IMR-90 (cell line): ENCODE measurements at regions not wholly inside any gene's neighbourhood (a gene's known extent, or its start where the extent isn't known, plus 50 kb on each side); places are given as distances from the start of the nearest gene placed in this dataset.

Experiments used
- ATAC-seq: fragments of 200-7000 bp; cut with Tn5 transposase; 2 replicates; pipeline ENCODE4 v1.9.1; 2020; ENCODE audit warnings: low read depth, mild to moderate bottlenecking, moderate library complexity
- BruUV-seq: library from RNA; stranded (reverse); fragments of 400-500 nt; replicated peaks from 2 replicates; lab custom pipeline; 2021; lab: Mats Ljungman, UMichigan
- CTCF ChIA-PET: fragments of 300-600 bp; formaldehyde crosslinking; extraction: SDS; loops from one replicate; lab custom pipeline; 2021; ENCODE audit warnings: antibody characterized with exemption; lab: Yijun Ruan, JAX
- POLR2A ChIA-PET: fragments of 300-600 bp; sonication (Branson Sonifier 250); formaldehyde crosslinking; loops from one replicate; lab custom pipeline; 2022; ENCODE audit warnings: antibody characterized with exemption; ENCODE audit not compliant: unreplicated experiment; lab: Charles Lee
- DNase-seq: peaks from one replicate; pipeline ENCODE4 v3.0.0; 2013
- H2AFZ ChIP-seq: replicated peaks from 2 replicates; pipeline ENCODE3; 2013; ENCODE audit warnings: low read length, mild to moderate bottlenecking; ENCODE audit not compliant: poor library complexity
- H2AK5ac ChIP-seq: 2 replicates; pipeline ENCODE4 v1.6.1; 2013; ENCODE audit warnings: low read depth, low read length, inconsistent platforms
- H2AK9ac ChIP-seq: replicated peaks from 2 replicates; pipeline ENCODE3; 2013; ENCODE audit warnings: mild to moderate bottlenecking, low read depth, low read length, moderate library complexity; ENCODE audit not compliant: poor library complexity
- H2BK120ac ChIP-seq: 2 replicates; pipeline ENCODE4 v1.6.1; 2013; ENCODE audit warnings: low read depth, low read length, inconsistent platforms
- H2BK15ac ChIP-seq: 3 replicates; pipeline ENCODE4 v1.6.1; 2013; ENCODE audit warnings: low read depth, low read length, inconsistent platforms
- H2BK20ac ChIP-seq: 2 replicates; pipeline ENCODE4 v1.6.1; 2013; ENCODE audit warnings: low read depth, mild to moderate bottlenecking, inconsistent platforms, low read length, moderate library complexity
- H2BK5ac ChIP-seq: 2 replicates; pipeline ENCODE4 v1.6.1; 2013; ENCODE audit warnings: mild to moderate bottlenecking, low read depth, low read length, inconsistent platforms; ENCODE audit not compliant: poor library complexity, severe bottlenecking
- H3K14ac ChIP-seq: replicated peaks from 2 replicates; pipeline ENCODE4 v1.6.1; 2013; ENCODE audit warnings: low read depth, low read length, inconsistent platforms
- H3K18ac ChIP-seq: 2 replicates; pipeline ENCODE4 v1.6.1; 2013; ENCODE audit warnings: low read depth, low read length, control low read depth
- H3K23ac ChIP-seq: 2 replicates; pipeline ENCODE4 v1.6.1; 2013; ENCODE audit warnings: low read depth, low read length, inconsistent platforms
- H3K27ac ChIP-seq: 2 replicates; pipeline ENCODE4 v1.5.1; 2013; ENCODE audit warnings: mild to moderate bottlenecking, control low read depth, low read length; ENCODE audit not compliant: insufficient read depth
- H3K27me3 ChIP-seq: 2 replicates; pipeline ENCODE4 v1.6.1; 2013; ENCODE audit warnings: low read length; ENCODE audit not compliant: control insufficient read depth, insufficient read depth
- H3K36me3 ChIP-seq: 2 replicates; pipeline ENCODE4 v1.6.1; 2013; ENCODE audit warnings: low read length, mixed read lengths; ENCODE audit not compliant: control insufficient read depth, insufficient read depth
- H3K4ac ChIP-seq: 2 replicates; pipeline ENCODE4 v1.6.1; 2013; ENCODE audit warnings: low read depth, low read length, inconsistent platforms
- H3K4me1 ChIP-seq: 2 replicates; pipeline ENCODE4 v1.6.1; 2013; ENCODE audit warnings: low read length, mixed read lengths; ENCODE audit not compliant: control insufficient read depth, insufficient read depth
- H3K4me2 ChIP-seq: 2 replicates; pipeline ENCODE4 v1.6.1; 2013; ENCODE audit warnings: low read depth, mild to moderate bottlenecking, control low read depth, low read length, moderate library complexity
- H3K4me3 ChIP-seq: 2 replicates; pipeline ENCODE4 v1.5.1; 2013; ENCODE audit warnings: low read depth, mild to moderate bottlenecking, control low read depth, low read length, moderate library complexity; ENCODE audit not compliant: insufficient read depth
- H3K56ac ChIP-seq: 2 replicates; pipeline ENCODE4 v1.6.1; 2013; ENCODE audit warnings: low read length, inconsistent platforms; ENCODE audit not compliant: insufficient read depth; ENCODE audit errors: extremely low read depth
- H3K79me1 ChIP-seq, 2 experiments: 2 replicates each; pipeline ENCODE4 v1.6.1; 2013; ENCODE audit warnings: low read length in 2 of 2, inconsistent platforms in 1 of 2, low read depth in 1 of 2
- H3K9ac ChIP-seq: 2 replicates; pipeline ENCODE4 v1.6.1; 2013; ENCODE audit warnings: low read depth, low read length, control low read depth
- H3K9me1 ChIP-seq: 2 replicates; pipeline ENCODE4 v1.6.1; 2013; ENCODE audit warnings: low read length, inconsistent platforms; ENCODE audit not compliant: insufficient read depth
- H3K9me3 ChIP-seq: 2 replicates; pipeline ENCODE4 v1.6.1; 2013; ENCODE audit warnings: low read length; ENCODE audit not compliant: control insufficient read depth, insufficient read depth
- H4K20me1 ChIP-seq: 2 replicates; pipeline ENCODE4 v1.6.1; 2013; ENCODE audit warnings: low read length, inconsistent platforms; ENCODE audit not compliant: insufficient read depth
- H4K5ac ChIP-seq: 2 replicates; pipeline ENCODE4 v1.6.1; 2013; ENCODE audit warnings: mild to moderate bottlenecking, low read depth, low read length, control low read depth
- H4K8ac ChIP-seq, 2 experiments: 2 replicates each; pipeline ENCODE4 v1.6.1; 2013; ENCODE audit warnings: low read depth in 2 of 2, low read length in 2 of 2, control low read depth in 1 of 2, inconsistent platforms in 1 of 2
- H4K91ac ChIP-seq: 2 replicates; pipeline ENCODE4 v1.6.1; 2013; ENCODE audit warnings: low read depth, low read length, inconsistent platforms; ENCODE audit not compliant: insufficient read depth
- BHLHE40 ChIP-seq: fragments of 150-350 bp; IDR thresholded peaks from 2 replicates; pipeline ENCODE4 v1.6.1; 2016; ENCODE audit warnings: mild to moderate bottlenecking, low read depth, low read length
- CEBPB ChIP-seq: IDR thresholded peaks from 2 replicates; pipeline ENCODE4 v1.6.1; 2012; ENCODE audit warnings: low read depth, low read length, improper control_type of control experiment
- CHD1 ChIP-seq: IDR thresholded peaks from 2 replicates; pipeline ENCODE4 v1.6.1; 2012; ENCODE audit warnings: low read depth, low read length, improper control_type of control experiment
- CTCF ChIP-seq: conservative IDR thresholded peaks from 2 replicates; pipeline ENCODE4 v1.5.1; 2012; ENCODE audit warnings: mild to moderate bottlenecking, low read depth, low read length, improper control_type of control experiment
- ELK1 ChIP-seq: fragments of 150-350 bp; IDR thresholded peaks from 2 replicates; pipeline ENCODE4 v1.6.1; 2016; ENCODE audit warnings: low read depth, mild to moderate bottlenecking, low read length, moderate library complexity, borderline replicate concordance
- FOS ChIP-seq: fragments of 150-350 bp; IDR thresholded peaks from 2 replicates; pipeline ENCODE4 v1.6.1; 2016; ENCODE audit warnings: low read depth, low read length
- MAFK ChIP-seq: IDR thresholded peaks from 2 replicates; pipeline ENCODE4 v1.6.1; 2012; ENCODE audit warnings: low read depth, low read length, improper control_type of control experiment
- MAZ ChIP-seq: IDR thresholded peaks from 2 replicates; pipeline ENCODE4 v1.6.1; 2012; ENCODE audit warnings: low read depth, mild to moderate bottlenecking, low read length, improper control_type of control experiment, moderate library complexity, borderline replicate concordance
- MXI1 ChIP-seq: IDR thresholded peaks from 2 replicates; pipeline ENCODE4 v1.6.1; 2012; ENCODE audit warnings: low read depth, mild to moderate bottlenecking, low read length, moderate library complexity, borderline replicate concordance
- NFE2L2 ChIP-seq: fragments of 150-350 bp; IDR thresholded peaks from 2 replicates; pipeline ENCODE4 v1.6.1; 2016; ENCODE audit warnings: low read depth, mild to moderate bottlenecking, low read length
- POLR2A ChIP-seq: IDR thresholded peaks from 2 replicates; pipeline ENCODE4 v1.6.1; 2012; ENCODE audit warnings: mild to moderate bottlenecking, low read depth, low read length
- RCOR1 ChIP-seq: IDR thresholded peaks from 2 replicates; pipeline ENCODE4 v1.6.1; 2012; ENCODE audit warnings: mild to moderate bottlenecking, low read length, improper control_type of control experiment; ENCODE audit not compliant: insufficient replicate concordance
- RFX5 ChIP-seq: IDR thresholded peaks from 2 replicates; pipeline ENCODE4 v1.8.0; 2012; ENCODE audit warnings: low read depth, mild to moderate bottlenecking, low read length, moderate library complexity
- SMC3 ChIP-seq: fragments of 150-350 bp; IDR thresholded peaks from 2 replicates; pipeline ENCODE4 v1.6.1; 2016; ENCODE audit warnings: low read depth, mild to moderate bottlenecking, antibody characterized with exemption, low read length, moderate library complexity
- USF2 ChIP-seq: fragments of 150-350 bp; IDR thresholded peaks from 2 replicates; pipeline ENCODE4 v1.6.1; 2017; ENCODE audit warnings: mild to moderate bottlenecking, antibody characterized with exemption, low read length, low read depth
- WGBS, 2 experiments: methylation state at CpG; one replicate each; pipeline versions ENCODE4 v1.1.5 to v1.1.7; 2013; ENCODE audit warnings: missing lambda C conversion rate in 2 of 2; ENCODE audit not compliant: insufficient read length in 1 of 2; ENCODE audit errors: extremely low coverage in 2 of 2; 5-methylcytosine and 5-hydroxymethylcytosine counted together
- dilution Hi-C: fragments of 300-500 bp; cut with HindIII; formaldehyde crosslinking; loops from one replicate; pipeline ENCODE4 v1.14.3; 2018; ENCODE audit warnings: low sequenced_read_pairs; ENCODE audit not compliant: unreplicated experiment
- in situ Hi-C: fragments of 300-500 bp; cut with MboI; formaldehyde crosslinking; loops from 3 replicates; pipeline ENCODE4 v1.14.3; 2019; ENCODE audit warnings: low sequenced_read_pairs, inconsistent platforms, mixed read lengths
- intact Hi-C: fragments of 100-400 bp; cut with micrococcal nuclease; formaldehyde crosslinking; loops from 2 replicates; pipeline ENCODE4 v1.10.0; 2022

GRCh38 chr9:68637020-68637419 is 68.0 kb upstream of the PIP5K1B start:
- dilution Hi-C loops (no loop called here), intact Hi-C loops (no loop called here), in situ Hi-C loops (no loop called here)
- H3K4me2 ChIP-seq: no peak overlapping the region
- no peak overlapping the region for H2AK5ac ChIP-seq
- no peak overlapping the region for H3K18ac ChIP-seq
- no peaks in the 10 kb centered on the region for H3K9me1 ChIP-seq
- no peak overlapping the region for H4K8ac ChIP-seq
- H3K9me3 ChIP-seq: no peaks in the 10 kb centered on the region
- H3K27ac ChIP-seq: no peak overlapping the region
- no peaks in the 10 kb centered on the region for H4K20me1 ChIP-seq
- no peak overlapping the region for H2BK15ac ChIP-seq
- H3K79me1 ChIP-seq: no peaks in the 10 kb centered on the region
- H3K36me3 ChIP-seq: no peaks in the 10 kb centered on the region
- H3K4ac ChIP-seq: no peak overlapping the region
- H2BK20ac ChIP-seq: no peak overlapping the region
- no peak overlapping the region for H4K91ac ChIP-seq
- H3K27me3 ChIP-seq: no peaks in the 10 kb centered on the region
- no peak for ATAC-seq
- no peak overlapping the region for H3K14ac ChIP-seq
- H2AFZ ChIP-seq: no peak overlapping the region
- no peak overlapping the region for H3K9ac ChIP-seq
- H2BK5ac ChIP-seq: no peak overlapping the region
- CTCF ChIA-PET: no interaction called here
- no peak overlapping the region for H3K4me3 ChIP-seq
- H3K56ac ChIP-seq: no peak overlapping the region
- no peak overlapping the region for H3K23ac ChIP-seq
- DNase-seq: no peak
- no peak overlapping the region for H2BK120ac ChIP-seq
- H2AK9ac ChIP-seq: no peak overlapping the region
- BruUV-seq: no TSS peak
- H3K4me1 ChIP-seq: no peaks in the 10 kb centered on the region
- TF ChIP-seq MXI1 (no peak), RCOR1 (no peak), NFE2L2 (no peak), MAFK (no peak), POLR2A (no peak), FOS (no peak), CEBPB (no peak), SMC3 (no peak), RFX5 (no peak), USF2 (no peak), BHLHE40 (no peak), CHD1 (no peak), ELK1 (no peak), CTCF (no peak), MAZ (no peak)
- POLR2A ChIA-PET: no interaction called here
- H4K5ac ChIP-seq: no peak overlapping the region
- no CpG with 5 or more reads among the region's 3 CpGs for WGBS, 2 experiments
